NCI-H128 (cell line): ENCODE measurements at regions not wholly inside any gene's neighbourhood (a gene's known extent, or its start where the extent isn't known, plus 50 kb on each side); places are given as distances from the start of the nearest gene placed in this dataset.
"Not testable (repeated sequence)": the region's sequence is repeated elsewhere in the genome, so short reads cannot be mapped to it uniquely, and the experiment has no call there.

Experiments
- DNase-seq: peaks from one replicate; lab custom pipeline; 2025; ENCODE audit not compliant: unreplicated experiment; lab: John Stamatoyannopoulos, UW

GRCh38 chr14:101616202-101616601 is 54.9 kb downstream of the DIO3 start:
- DNase-seq, result no peak

- DNase-seq, result no peak
Observed at GRCh38 chr14:101619484-101619883, 58.2 kb downstream of the DIO3 start.

- DNase-seq, result no peak
Observed at GRCh38 chr14:101620031-101620788, 58.9 kb downstream of the DIO3 start.

- no peak for DNase-seq
Observed at GRCh38 chr14:101620821-101621785, 59.8 kb downstream of the DIO3 start.

GRCh38 chr14:101622251-101623076 is 61.2 kb downstream of the DIO3 start:
- DNase-seq, result no peak

GRCh38 chr14:101623077-101623372 is 61.7 kb downstream of the DIO3 start:
- DNase-seq, result no peak

GRCh38 chr14:101623685-101624444 is 62.6 kb downstream of the DIO3 start:
- DNase-seq, result no peak

GRCh38 chr14:101624536-101624935 is 63.2 kb downstream of the DIO3 start:
- no peak for DNase-seq

- no peak for DNase-seq
Observed at GRCh38 chr14:101625336-101626097, 64.2 kb downstream of the DIO3 start.

- no peak for DNase-seq
Observed at GRCh38 chr14:101626331-101626730, 65.0 kb downstream of the DIO3 start.

- DNase-seq, result no peak
Observed at GRCh38 chr14:101627915-101628262, 66.6 kb downstream of the DIO3 start.

- DNase-seq, result peak; percentile 47
Observed at GRCh38 chr14:101628471-101628966, 67.2 kb downstream of the DIO3 start.

GRCh38 chr14:101628975-101629374 is 67.7 kb downstream of the DIO3 start:
- no peak for DNase-seq

- no peak for DNase-seq
Observed at GRCh38 chr14:101630056-101630965, 69.0 kb downstream of the DIO3 start.

GRCh38 chr14:101631199-101631598 is 69.9 kb downstream of the DIO3 start:
- DNase-seq, result no peak

- not testable (repeated sequence) for DNase-seq
Observed at GRCh38 chr14:101631970-101632369, 70.7 kb downstream of the DIO3 start.

GRCh38 chr14:101632520-101632919 is 71.2 kb downstream of the DIO3 start:
- DNase-seq, result no peak

GRCh38 chr14:101633276-101633675 is 72.0 kb downstream of the DIO3 start:
- DNase-seq, result no peak
